ENCODE measurements at regions not wholly inside any gene's neighbourhood (a gene's known extent, or its start where the extent isn't known, plus 50 kb on each side); places are given as distances from the start of the nearest gene placed in this dataset.

DNA sequence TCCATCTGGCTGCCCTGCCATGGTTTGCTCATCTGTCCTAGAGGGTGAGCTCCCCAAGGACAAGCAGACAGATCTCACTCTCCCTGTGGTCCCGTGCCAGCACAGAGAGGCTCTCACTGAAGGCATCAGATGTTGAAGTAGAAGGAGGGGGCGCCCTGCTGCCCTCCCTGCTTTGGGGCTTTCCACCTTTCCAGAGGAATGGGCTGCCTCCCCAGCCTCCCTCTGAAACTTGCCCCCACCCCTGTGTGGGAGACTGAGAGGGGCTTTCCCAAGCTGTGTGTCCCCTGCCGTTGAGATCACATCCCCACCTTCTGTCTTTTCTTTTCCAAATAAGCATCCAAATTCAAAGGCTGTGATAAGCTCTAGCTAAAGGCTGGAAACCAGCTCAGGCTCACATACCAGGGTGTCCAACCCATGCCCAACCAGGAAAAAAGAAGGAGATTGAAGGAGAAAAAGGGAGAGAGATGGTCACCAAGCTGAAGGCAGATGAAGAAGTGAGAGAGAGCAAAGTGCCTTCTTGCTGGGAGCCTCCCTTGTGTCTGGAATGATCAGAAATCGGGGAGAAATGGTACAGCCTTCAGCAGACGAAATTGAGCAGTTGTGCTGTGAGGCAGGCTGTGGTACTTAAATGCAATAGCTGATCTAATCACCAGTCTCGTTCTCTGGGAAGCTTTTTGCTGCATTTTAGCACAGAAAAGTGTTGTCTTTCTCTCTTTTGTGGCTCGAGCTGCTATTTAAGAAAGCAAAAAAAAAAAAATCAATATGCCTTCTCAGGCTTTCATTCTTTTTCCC is 145.9 kb upstream of the LHX1 start:
- DNase-seq (ENCODE audit: low spot score) = no peak
- in situ Hi-C loops (cut with MboI; ENCODE audit: low sequenced_read_pairs, unreplicated experiment) = no loop called here
- TF ChIP-seq, protein P1, sequence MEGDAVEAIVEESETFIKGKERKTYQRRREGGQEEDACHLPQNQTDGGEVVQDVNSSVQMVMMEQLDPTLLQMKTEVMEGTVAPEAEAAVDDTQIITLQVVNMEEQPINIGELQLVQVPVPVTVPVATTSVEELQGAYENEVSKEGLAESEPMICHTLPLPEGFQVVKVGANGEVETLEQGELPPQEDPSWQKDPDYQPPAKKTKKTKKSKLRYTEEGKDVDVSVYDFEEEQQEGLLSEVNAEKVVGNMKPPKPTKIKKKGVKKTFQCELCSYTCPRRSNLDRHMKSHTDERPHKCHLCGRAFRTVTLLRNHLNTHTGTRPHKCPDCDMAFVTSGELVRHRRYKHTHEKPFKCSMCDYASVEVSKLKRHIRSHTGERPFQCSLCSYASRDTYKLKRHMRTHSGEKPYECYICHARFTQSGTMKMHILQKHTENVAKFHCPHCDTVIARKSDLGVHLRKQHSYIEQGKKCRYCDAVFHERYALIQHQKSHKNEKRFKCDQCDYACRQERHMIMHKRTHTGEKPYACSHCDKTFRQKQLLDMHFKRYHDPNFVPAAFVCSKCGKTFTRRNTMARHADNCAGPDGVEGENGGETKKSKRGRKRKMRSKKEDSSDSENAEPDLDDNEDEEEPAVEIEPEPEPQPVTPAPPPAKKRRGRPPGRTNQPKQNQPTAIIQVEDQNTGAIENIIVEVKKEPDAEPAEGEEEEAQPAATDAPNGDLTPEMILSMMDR (IDR thresholded peaks at IDR 0.05; ENCODE audit: borderline replicate concordance, control extremely low read depth, extremely low read depth, insufficient read depth, missing control alignments) = no peak

DNA sequence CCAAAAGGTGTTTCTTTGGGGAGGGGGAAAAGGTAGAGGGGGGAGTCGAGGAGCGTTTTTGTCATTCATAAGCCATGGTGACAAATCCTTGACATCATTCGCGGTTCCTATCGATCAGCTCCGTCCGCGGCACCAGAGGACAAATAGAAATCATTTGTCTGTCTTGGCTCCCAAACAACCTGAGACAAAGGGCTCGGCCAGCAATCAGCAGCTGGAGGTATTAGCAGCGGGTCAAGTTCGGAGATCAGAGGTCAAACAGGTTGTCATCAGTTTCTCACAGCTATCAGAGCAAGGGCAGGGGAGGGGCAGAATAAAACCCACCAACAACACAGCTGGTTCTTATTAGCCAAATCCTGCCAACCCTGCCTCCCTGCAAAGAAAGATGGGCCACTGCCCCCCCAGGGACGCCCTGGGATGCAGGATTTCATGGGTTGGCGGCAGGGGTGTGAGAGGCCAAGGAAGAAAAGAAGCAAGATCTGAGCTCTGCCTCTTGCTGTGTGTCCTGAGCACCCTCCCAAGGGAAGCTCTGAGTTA is 145.3 kb upstream of the LHX1 start:
- DNase-seq (ENCODE audit: low spot score) = no peak
- TF ChIP-seq, protein P1 (IDR thresholded peaks at IDR 0.05; ENCODE audit: borderline replicate concordance, control extremely low read depth, extremely low read depth, insufficient read depth, missing control alignments) = no peak
- in situ Hi-C loops (cut with MboI; ENCODE audit: low sequenced_read_pairs, unreplicated experiment) = no loop called here

DNA sequence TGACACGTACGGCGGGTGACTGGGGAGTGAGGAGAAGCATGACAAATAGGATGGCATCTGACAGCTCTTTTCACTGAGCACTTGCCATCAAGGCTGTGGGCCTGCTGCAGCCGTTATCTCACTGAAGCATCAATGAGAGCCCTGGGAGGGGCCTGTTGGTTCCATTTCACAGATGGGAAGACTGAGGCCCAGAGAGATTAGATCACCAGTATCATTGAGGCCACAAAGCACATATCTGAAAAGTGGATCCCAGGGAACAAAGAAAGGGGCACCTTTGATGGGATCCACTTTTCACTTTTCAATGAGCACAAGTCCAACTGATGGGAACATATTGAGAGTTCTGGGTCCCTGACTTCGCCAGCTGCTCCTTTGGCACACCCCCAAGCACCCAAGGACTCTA is 144.4 kb upstream of the LHX1 start:
- TF ChIP-seq, protein P1 (IDR thresholded peaks at IDR 0.05; ENCODE audit: borderline replicate concordance, control extremely low read depth, extremely low read depth, insufficient read depth, missing control alignments) = no peak
- DNase-seq (ENCODE audit: low spot score) = no peak
- in situ Hi-C loops (cut with MboI; ENCODE audit: low sequenced_read_pairs, unreplicated experiment) = no loop called here

DNA sequence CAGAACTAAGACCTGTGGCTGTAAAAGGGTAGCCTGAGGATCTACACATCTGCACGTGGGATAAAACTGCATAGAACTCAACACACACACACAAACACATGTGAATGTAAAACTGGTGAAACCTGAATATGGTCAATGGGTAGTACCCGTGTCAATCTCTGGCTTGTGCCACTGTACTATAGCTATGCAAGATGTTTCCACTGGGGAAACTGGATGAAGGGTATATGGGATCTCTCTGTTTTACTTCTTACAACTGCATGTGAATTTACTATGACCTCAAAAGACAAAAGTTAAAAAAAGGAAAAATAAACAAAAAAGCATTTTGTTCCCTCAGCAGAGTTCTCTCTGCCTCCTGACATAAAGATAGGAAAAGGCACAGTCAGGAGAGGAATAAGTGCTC is 143.3 kb upstream of the LHX1 start:
- in situ Hi-C loops (cut with MboI; ENCODE audit: low sequenced_read_pairs, unreplicated experiment) = no loop called here

DNA sequence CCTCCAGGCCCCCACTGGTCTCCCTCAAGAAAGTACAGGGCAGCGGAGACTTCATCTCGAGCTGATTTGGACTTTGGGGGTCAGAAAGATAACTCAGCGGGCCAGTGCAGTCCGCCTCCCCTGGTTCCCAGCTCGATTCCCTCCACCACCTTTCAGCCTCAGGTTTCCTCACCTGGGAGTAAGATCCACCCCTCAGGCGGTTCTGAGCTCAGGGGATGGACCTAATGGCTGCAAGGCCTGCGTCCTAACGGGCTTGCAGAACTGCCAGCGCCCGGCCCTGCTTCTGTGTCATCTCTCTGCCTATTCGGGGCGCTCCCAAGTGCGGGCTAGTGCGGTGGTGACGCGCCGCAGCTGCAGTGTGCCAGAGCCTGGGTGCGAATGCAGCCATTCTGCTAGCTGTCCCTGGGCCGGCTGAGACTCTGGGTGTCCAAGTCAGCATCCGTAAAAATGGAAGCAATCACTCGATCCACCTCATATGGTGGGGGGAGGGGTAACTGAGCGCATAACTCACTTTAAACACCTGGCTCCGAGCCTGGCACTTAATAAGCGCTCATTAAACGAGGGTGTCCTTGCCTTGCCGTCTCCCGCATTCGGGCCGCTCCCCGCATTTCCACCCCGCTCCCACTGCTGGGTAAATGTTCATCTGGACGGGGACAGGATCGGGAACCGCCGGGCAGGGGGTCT is 129.6 kb upstream of the LHX1 start:
- TF ChIP-seq, protein P1 (IDR thresholded peaks at IDR 0.05; ENCODE audit: borderline replicate concordance, control extremely low read depth, extremely low read depth, insufficient read depth, missing control alignments) = no peak
- peak; percentile 21 for DNase-seq (ENCODE audit: low spot score)
- in situ Hi-C loops (cut with MboI; ENCODE audit: low sequenced_read_pairs, unreplicated experiment) = no loop called here

More for the DNA sequence above, 143.3 kb upstream of the LHX1 start:
- DNase-seq (ENCODE audit: low spot score) = no peak
- TF ChIP-seq, protein P1 (IDR thresholded peaks at IDR 0.05; ENCODE audit: borderline replicate concordance, control extremely low read depth, extremely low read depth, insufficient read depth, missing control alignments) = no peak

DNA sequence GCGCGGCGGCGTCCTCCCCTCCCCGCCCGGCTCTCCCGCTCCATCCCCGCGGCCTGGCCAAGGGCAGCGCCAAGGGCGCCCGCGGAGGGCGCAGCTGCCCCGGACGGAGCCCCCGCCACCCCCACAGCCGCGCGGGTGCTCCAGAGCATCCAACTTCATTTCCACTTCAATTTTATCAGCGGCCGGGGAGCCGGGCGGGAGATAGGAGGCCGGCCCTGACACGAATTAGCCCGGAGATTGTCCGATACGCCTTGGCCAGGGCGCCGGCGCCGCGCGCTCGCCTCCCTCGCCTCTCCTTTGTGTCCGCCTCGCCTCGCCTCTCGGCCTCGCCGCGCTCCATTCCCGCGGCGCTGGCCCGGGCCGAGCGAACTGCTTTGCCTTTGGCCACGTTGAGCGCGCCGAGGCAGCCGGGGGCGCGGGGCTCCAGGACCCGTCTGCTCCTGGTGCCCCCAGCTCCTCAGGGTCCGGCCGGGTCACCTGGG is 129.1 kb upstream of the LHX1 start:
- in situ Hi-C loops (cut with MboI; ENCODE audit: low sequenced_read_pairs, unreplicated experiment) = no loop called here
- peak; percentile 28 for DNase-seq (ENCODE audit: low spot score)
- TF ChIP-seq, protein P1 (IDR thresholded peaks at IDR 0.05; ENCODE audit: borderline replicate concordance, control extremely low read depth, extremely low read depth, insufficient read depth, missing control alignments) = no peak

Data from GM13976 (cell line).